GM18517 (cell line): ENCODE measurements at regions not wholly inside any gene's neighbourhood (a gene's known extent, or its start where the extent isn't known, plus 50 kb on each side); places are given as distances from the start of the nearest gene placed in this dataset.
"Not testable (repeated sequence)": the region's sequence is repeated elsewhere in the genome, so short reads cannot be mapped to it uniquely, and the experiment has no call there.

ENCODE experiments used
- ATAC-seq: cut with Tn5 transposase; IDR thresholded peaks from one replicate; pipeline ENCODE4 v1.9.1; 2021; ENCODE audit warnings: mild to moderate bottlenecking, moderate library complexity; ENCODE audit not compliant: unreplicated experiment

GRCh38 chr22:22818861-22819855, 68.5 kb upstream of the IGLL5 start:
- peak; percentile 72 for ATAC-seq

- no peak for ATAC-seq
Observed at GRCh38 chr22:22820076-22820475, 67.5 kb upstream of the IGLL5 start.

- ATAC-seq = no peak
Observed at GRCh38 chr22:22820626-22821025, 67.0 kb upstream of the IGLL5 start.

GRCh38 chr22:22821340-22821739, 66.3 kb upstream of the IGLL5 start:
- ATAC-seq = no peak

GRCh38 chr22:22822106-22822505, 65.5 kb upstream of the IGLL5 start:
- ATAC-seq = no peak

GRCh38 chr22:22822553-22822952, 65.1 kb upstream of the IGLL5 start:
- not testable (repeated sequence) for ATAC-seq

GRCh38 chr22:22823131-22823810, 64.3 kb upstream of the IGLL5 start:
- ATAC-seq = no peak

- ATAC-seq = no peak
Observed at GRCh38 chr22:22824340-22825212, 63.0 kb upstream of the IGLL5 start.

- no peak for ATAC-seq
Observed at GRCh38 chr22:22825213-22825593, 62.4 kb upstream of the IGLL5 start.

GRCh38 chr22:22827187-22827939, 60.3 kb upstream of the IGLL5 start:
- no peak for ATAC-seq

GRCh38 chr22:22830193-22830592, 57.4 kb upstream of the IGLL5 start:
- ATAC-seq = no peak

GRCh38 chr22:22830957-22831688, 56.5 kb upstream of the IGLL5 start:
- ATAC-seq = no peak

GRCh38 chr22:22833059-22833458, 54.6 kb upstream of the IGLL5 start:
- no peak for ATAC-seq

- ATAC-seq = no peak
Observed at GRCh38 chr22:22833488-22833887, 54.1 kb upstream of the IGLL5 start.

GRCh38 chr22:22834204-22834603, 53.4 kb upstream of the IGLL5 start:
- no peak for ATAC-seq

- no peak for ATAC-seq
Observed at GRCh38 chr22:22834783-22835182, 52.8 kb upstream of the IGLL5 start.

GRCh38 chr22:22835242-22835641, 52.4 kb upstream of the IGLL5 start:
- ATAC-seq = no peak

- no peak for ATAC-seq
Observed at GRCh38 chr22:22835771-22836291, 51.8 kb upstream of the IGLL5 start.

- no peak for ATAC-seq
Observed at GRCh38 chr22:22836635-22837034, 51.0 kb upstream of the IGLL5 start.
